GM23338 (cell line): ENCODE measurements at regions not wholly inside any gene's neighbourhood (a gene's known extent, or its start where the extent isn't known, plus 50 kb on each side); places are given as distances from the start of the nearest gene placed in this dataset.
A peak's percentile ranks its signal among the peaks of the same experiment; 100 is the strongest.

Experiments used
- ATAC-seq: fragments of 200-7000 bp; cut with Tn5 transposase; 3 replicates; pipeline ENCODE4 v1.9.1; 2020
- DNase-seq: peaks from one replicate; pipeline ENCODE4 v3.0.0-alpha.2; 2015; ENCODE audit warnings: low spot score
- H2AFZ ChIP-seq: fragments of 200-600 bp; sonication (generic); 2 replicates; pipeline ENCODE4 v1.8.0; 2016; ENCODE audit warnings: antibody characterized with exemption, mild to moderate bottlenecking, moderate library complexity
- H3F3A ChIP-seq: fragments of 200-600 bp; sonication (generic); replicated peaks from 2 replicates; pipeline ENCODE4 v1.8.0; 2017; ENCODE audit warnings: antibody characterized with exemption, mixed run types, low read depth
- H3K27ac ChIP-seq: fragments of 200-600 bp; sonication (generic); 2 replicates; pipeline ENCODE4 v1.6.1; 2016; ENCODE audit warnings: low read depth
- H3K27me3 ChIP-seq: fragments of 200-600 bp; sonication (generic); 2 replicates; pipeline ENCODE4 v1.8.0; 2016; ENCODE audit warnings: mild to moderate bottlenecking, mixed run types, moderate library complexity; ENCODE audit not compliant: insufficient read depth
- H3K36me3 ChIP-seq: fragments of 200-600 bp; sonication (generic); 2 replicates; pipeline ENCODE4 v1.8.0; 2016; ENCODE audit warnings: mild to moderate bottlenecking; ENCODE audit not compliant: insufficient read depth
- H3K4me1 ChIP-seq: fragments of 200-600 bp; sonication (generic); 2 replicates; pipeline ENCODE4 v1.8.0; 2016; ENCODE audit warnings: mild to moderate bottlenecking, moderate library complexity; ENCODE audit not compliant: insufficient read depth
- H3K4me2 ChIP-seq: fragments of 200-600 bp; sonication (generic); 2 replicates; pipeline ENCODE4 v1.7.1; 2017; ENCODE audit warnings: mixed run types
- H3K4me3 ChIP-seq: fragments of 200-600 bp; sonication (generic); 2 replicates; pipeline ENCODE4 v1.6.1; 2016; ENCODE audit warnings: mixed run types
- H3K79me2 ChIP-seq: fragments of 200-600 bp; sonication (generic); replicated peaks from 2 replicates; pipeline ENCODE4 v1.8.0; 2017; ENCODE audit warnings: mild to moderate bottlenecking; ENCODE audit not compliant: insufficient read depth
- H3K9me2 ChIP-seq: fragments of 200-600 bp; sonication (generic); 2 replicates; pipeline ENCODE4 v1.8.0; 2017; ENCODE audit not compliant: insufficient read depth
- H4K20me1 ChIP-seq: fragments of 200-600 bp; sonication (generic); replicated peaks from 2 replicates; pipeline ENCODE4 v1.8.0; 2017; ENCODE audit warnings: mild to moderate bottlenecking; ENCODE audit not compliant: insufficient read depth
- H3K27ac Mint-ChIP-seq: 2 replicates; pipeline ENCODE4 v1.8.0; 2020; ENCODE audit warnings: inconsistent platforms, mild to moderate bottlenecking, moderate library complexity, mixed read lengths
- H3K27me3 Mint-ChIP-seq: 3 replicates; pipeline ENCODE4 v1.8.0; 2022; ENCODE audit warnings: low read depth, mild to moderate bottlenecking, moderate library complexity, mixed read lengths, inconsistent platforms; ENCODE audit not compliant: insufficient read depth, poor library complexity
- H3K36me3 Mint-ChIP-seq: 3 replicates; pipeline ENCODE4 v1.8.0; 2021; ENCODE audit warnings: low read depth, mild to moderate bottlenecking, inconsistent platforms, moderate library complexity, mixed read lengths
- H3K4me1 Mint-ChIP-seq: 3 replicates; pipeline ENCODE4 v1.8.0; 2020; ENCODE audit warnings: mild to moderate bottlenecking, inconsistent platforms, mixed read lengths
- H3K4me3 Mint-ChIP-seq: 3 replicates; pipeline ENCODE4 v1.8.0; 2021; ENCODE audit warnings: moderate library complexity, mild to moderate bottlenecking, inconsistent platforms, mixed read lengths
- H3K9me3 Mint-ChIP-seq: 3 replicates; pipeline ENCODE4 v1.8.0; 2020; ENCODE audit warnings: moderate library complexity, mild to moderate bottlenecking, inconsistent platforms, mixed read lengths
- EZH2 ChIP-seq: fragments of 200-600 bp; sonication (generic); IDR thresholded peaks from one replicate; pipeline ENCODE4 v1.8.0; 2017; ENCODE audit warnings: antibody characterized with exemption, mild to moderate bottlenecking, low read depth; ENCODE audit not compliant: unreplicated experiment
- JUNB ChIP-seq: IDR thresholded peaks from one replicate; pipeline ENCODE4 v1.6.1; 2016; ENCODE audit warnings: antibody characterized with exemption; ENCODE audit not compliant: unreplicated experiment
- STAT1 ChIP-seq: IDR thresholded peaks from one replicate; pipeline ENCODE4 v1.6.1; 2016; ENCODE audit warnings: antibody characterized with exemption; ENCODE audit not compliant: unreplicated experiment
- TF ChIP-seq, protein P1 (sequence below), 2 experiments: fragments of 200-600 bp in 1 of 2; sonication (generic) in 1 of 2; conservative IDR thresholded peaks; 2 replicates each; pipeline versions ENCODE4 v1.5.1 to v1.6.1; 2016 to 2017; ENCODE audit warnings: antibody characterized with exemption in 2 of 2, low read depth in 2 of 2, mild to moderate bottlenecking in 2 of 2, moderate library complexity in 1 of 2
- TF ChIP-seq, protein P2 (sequence below): IDR thresholded peaks from one replicate; pipeline ENCODE4 v1.6.1; 2018; ENCODE audit warnings: antibody characterized with exemption; ENCODE audit not compliant: unreplicated experiment

DNA sequence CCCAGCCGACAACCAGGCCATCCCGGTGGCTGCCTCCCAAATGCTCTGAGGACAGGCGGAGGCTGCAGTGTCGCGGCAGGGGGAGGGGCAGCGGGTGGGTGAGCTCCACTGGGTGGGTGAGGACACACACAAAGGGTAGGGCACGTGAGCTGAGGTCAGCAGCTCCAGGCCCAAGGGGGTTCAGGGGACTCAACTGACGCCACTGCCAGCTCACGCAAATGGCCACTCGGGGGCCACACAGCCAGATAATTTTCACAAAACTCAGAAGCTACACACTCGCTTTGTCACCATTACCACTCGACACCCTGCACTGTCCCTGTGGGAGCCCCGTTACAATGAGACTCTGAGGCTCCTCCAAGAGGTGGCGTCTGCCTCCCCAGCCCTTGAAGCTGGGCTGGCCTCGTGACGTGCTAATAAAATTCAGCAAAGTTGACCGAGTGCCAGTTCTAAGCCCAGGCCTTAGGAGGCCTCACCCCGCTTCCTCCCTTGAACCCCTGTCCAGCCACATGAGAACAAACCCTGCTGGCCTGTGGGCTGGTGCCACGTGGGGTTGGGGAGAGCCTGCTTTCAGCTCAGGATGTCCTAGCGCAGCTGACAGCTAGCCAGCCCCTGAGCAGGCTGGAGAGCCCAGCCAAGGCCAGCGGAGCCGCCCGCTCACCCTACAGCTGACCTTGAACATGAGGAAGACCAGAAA lies 56.9 kb downstream of the RMI2 start:
- H3K36me3 ChIP-seq: no peaks in the 10 kb centered on the region
- H3K79me2 ChIP-seq: no peaks in the 10 kb centered on the region
- TF ChIP-seq, protein P1, sequence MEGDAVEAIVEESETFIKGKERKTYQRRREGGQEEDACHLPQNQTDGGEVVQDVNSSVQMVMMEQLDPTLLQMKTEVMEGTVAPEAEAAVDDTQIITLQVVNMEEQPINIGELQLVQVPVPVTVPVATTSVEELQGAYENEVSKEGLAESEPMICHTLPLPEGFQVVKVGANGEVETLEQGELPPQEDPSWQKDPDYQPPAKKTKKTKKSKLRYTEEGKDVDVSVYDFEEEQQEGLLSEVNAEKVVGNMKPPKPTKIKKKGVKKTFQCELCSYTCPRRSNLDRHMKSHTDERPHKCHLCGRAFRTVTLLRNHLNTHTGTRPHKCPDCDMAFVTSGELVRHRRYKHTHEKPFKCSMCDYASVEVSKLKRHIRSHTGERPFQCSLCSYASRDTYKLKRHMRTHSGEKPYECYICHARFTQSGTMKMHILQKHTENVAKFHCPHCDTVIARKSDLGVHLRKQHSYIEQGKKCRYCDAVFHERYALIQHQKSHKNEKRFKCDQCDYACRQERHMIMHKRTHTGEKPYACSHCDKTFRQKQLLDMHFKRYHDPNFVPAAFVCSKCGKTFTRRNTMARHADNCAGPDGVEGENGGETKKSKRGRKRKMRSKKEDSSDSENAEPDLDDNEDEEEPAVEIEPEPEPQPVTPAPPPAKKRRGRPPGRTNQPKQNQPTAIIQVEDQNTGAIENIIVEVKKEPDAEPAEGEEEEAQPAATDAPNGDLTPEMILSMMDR (conservative IDR thresholded peaks at IDR 0.05; ENCODE audit: low read depth in 2 of 2): 0 out of 4 replicates have a peak, but pooled peaks of 1 of the 2 experiments have one; percentile 22
- no peak for TF ChIP-seq JUNB
- peak; percentile 23 for ATAC-seq
- H3F3A ChIP-seq: no peaks in the 10 kb centered on the region
- no peak overlapping the region for H3K4me3 Mint-ChIP-seq
- no peaks in the 10 kb centered on the region for H3K9me2 ChIP-seq
- H3K27me3 Mint-ChIP-seq: peaks cover 15% of the 10 kb centered on the region
- H3K27me3 ChIP-seq: no peaks in the 10 kb centered on the region
- H3K36me3 Mint-ChIP-seq: no peaks in the 10 kb centered on the region
- H3K27ac Mint-ChIP-seq: no peak overlapping the region
- H3K9me3 Mint-ChIP-seq: peaks cover 6% of the 10 kb centered on the region; the same call in 1 of the 3 replicates
- no peak overlapping the region for H3K4me3 ChIP-seq
- no peaks in the 10 kb centered on the region for H4K20me1 ChIP-seq
- H3K27ac ChIP-seq: no peak overlapping the region
- DNase-seq: no peak
- no peaks in the 10 kb centered on the region for H3K4me1 ChIP-seq
- no peaks in the 10 kb centered on the region; the same call in 2 of the 3 replicates for H3K4me1 Mint-ChIP-seq
- no peak overlapping the region for H3K4me2 ChIP-seq
- H2AFZ ChIP-seq: peak overlapping the region; percentile 56

DNA sequence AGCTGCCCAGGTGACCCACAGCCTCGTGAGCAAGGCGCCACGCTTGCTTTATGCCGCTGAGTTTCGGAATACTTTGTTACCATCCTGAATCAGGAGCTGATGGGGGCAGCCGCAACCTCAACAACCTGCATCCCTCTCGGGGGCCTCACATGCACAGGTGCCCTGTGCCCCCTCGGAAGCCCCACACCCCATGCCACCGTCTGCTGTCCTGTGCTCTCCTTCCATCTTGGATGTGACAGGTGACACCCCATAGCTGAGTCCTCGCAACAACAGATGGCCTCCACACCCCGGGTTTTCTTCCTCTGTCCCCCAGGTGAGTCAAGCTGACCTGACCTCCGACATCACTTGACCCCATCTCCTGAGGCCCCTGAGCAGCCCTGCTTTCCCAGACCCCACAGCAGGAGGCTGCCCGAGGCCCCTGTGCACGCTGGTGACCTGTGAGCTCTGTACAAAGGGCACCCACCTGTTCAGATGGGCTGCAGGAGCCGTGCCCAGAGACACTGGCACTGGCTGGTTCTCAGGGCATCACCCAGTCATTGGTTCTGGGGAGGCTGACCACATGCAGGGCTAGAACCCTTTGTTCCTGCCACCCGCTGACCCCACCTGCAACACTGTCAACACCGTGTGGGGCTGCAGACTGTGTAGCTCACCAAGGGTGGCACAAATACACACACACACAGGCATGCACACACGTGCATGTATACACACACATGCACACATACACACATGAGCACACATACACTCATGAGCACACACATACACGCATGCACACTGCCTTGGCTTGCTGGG lies 57.7 kb downstream of the RMI2 start:
- H2AFZ ChIP-seq: no peak overlapping the region
- no peaks in the 10 kb centered on the region for H4K20me1 ChIP-seq
- no peaks in the 10 kb centered on the region for H3K9me2 ChIP-seq
- Mint-ChIP-seq H3K27me3 (peaks cover 17% of the 10 kb centered on the region), H3K36me3 (no peaks in the 10 kb centered on the region), H3K4me1 (no peaks in the 10 kb centered on the region; the same call in 2 of the 3 replicates), H3K4me3 (no peak overlapping the region), H3K27ac (no peak overlapping the region), H3K9me3 (peaks cover 6% of the 10 kb centered on the region; the same call in 1 of the 3 replicates)
- TF ChIP-seq STAT1 (no peak), JUNB (no peak), EZH2 (no peak)
- TF ChIP-seq, protein P2, sequence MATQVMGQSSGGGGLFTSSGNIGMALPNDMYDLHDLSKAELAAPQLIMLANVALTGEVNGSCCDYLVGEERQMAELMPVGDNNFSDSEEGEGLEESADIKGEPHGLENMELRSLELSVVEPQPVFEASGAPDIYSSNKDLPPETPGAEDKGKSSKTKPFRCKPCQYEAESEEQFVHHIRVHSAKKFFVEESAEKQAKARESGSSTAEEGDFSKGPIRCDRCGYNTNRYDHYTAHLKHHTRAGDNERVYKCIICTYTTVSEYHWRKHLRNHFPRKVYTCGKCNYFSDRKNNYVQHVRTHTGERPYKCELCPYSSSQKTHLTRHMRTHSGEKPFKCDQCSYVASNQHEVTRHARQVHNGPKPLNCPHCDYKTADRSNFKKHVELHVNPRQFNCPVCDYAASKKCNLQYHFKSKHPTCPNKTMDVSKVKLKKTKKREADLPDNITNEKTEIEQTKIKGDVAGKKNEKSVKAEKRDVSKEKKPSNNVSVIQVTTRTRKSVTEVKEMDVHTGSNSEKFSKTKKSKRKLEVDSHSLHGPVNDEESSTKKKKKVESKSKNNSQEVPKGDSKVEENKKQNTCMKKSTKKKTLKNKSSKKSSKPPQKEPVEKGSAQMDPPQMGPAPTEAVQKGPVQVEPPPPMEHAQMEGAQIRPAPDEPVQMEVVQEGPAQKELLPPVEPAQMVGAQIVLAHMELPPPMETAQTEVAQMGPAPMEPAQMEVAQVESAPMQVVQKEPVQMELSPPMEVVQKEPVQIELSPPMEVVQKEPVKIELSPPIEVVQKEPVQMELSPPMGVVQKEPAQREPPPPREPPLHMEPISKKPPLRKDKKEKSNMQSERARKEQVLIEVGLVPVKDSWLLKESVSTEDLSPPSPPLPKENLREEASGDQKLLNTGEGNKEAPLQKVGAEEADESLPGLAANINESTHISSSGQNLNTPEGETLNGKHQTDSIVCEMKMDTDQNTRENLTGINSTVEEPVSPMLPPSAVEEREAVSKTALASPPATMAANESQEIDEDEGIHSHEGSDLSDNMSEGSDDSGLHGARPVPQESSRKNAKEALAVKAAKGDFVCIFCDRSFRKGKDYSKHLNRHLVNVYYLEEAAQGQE: no peak
- TF ChIP-seq, protein P1 (conservative IDR thresholded peaks at IDR 0.05; ENCODE audit: low read depth in 2 of 2): no peak
- no peaks in the 10 kb centered on the region for H3K79me2 ChIP-seq
- no peak overlapping the region for H3K4me2 ChIP-seq
- H3K27me3 ChIP-seq: no peaks in the 10 kb centered on the region
- no peaks in the 10 kb centered on the region for H3K4me1 ChIP-seq
- H3F3A ChIP-seq: no peaks in the 10 kb centered on the region
- H3K36me3 ChIP-seq: no peaks in the 10 kb centered on the region
- H3K4me3 ChIP-seq: no peak overlapping the region
- H3K27ac ChIP-seq: no peak overlapping the region
- no peak for DNase-seq
- ATAC-seq: no peak
